HG03378 (cell line): ENCODE measurements at regions not wholly inside any gene's neighbourhood (a gene's known extent, or its start where the extent isn't known, plus 50 kb on each side); places are given as distances from the start of the nearest gene placed in this dataset.
"Not testable (repeated sequence)": the region's sequence is repeated elsewhere in the genome, so short reads cannot be mapped to it uniquely, and the experiment has no call there.

Experiments
- ATAC-seq: cut with Tn5 transposase; IDR thresholded peaks from one replicate; pipeline ENCODE4 v1.9.1; 2021; ENCODE audit warnings: mild to moderate bottlenecking, moderate library complexity; ENCODE audit not compliant: unreplicated experiment

DNA sequence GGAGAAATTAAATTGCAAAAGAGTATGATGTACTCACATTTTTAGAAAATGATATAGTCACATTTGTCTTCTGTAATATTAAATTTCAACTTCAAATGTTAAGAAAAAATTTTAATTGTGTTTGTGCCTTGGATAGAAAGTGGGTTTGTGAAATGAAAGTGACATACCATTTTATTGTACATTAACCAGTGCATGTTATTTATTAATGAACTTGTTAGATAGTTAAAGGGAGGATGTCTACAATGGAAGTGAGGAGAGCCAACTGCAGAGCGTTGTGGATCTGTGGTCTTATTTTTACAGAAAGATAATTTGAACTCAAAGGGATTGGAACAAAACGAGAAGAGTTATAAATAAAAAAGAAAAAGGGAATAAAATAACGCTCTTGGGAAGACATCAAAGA is 291.7 kb downstream of the ARL4A start:
- ATAC-seq: no peak

DNA sequence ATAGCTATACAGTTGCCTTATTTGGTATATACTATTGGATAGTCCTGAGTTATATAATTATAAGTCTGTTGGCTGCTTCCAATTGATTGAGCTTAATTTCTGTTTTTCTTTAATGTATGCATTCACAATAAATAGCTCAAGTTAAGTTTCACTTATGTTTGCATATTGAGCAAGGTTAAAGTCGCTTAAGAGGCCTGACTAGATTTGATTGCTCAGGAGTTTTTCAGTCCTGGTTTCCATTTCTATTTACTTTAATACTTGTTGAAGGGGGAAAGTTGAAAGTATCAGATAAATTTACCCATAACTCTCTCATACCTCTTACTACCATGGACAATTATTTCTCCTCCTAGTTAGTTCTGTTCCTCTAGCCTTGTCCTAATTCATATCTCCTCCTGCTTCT is 294.7 kb downstream of the ARL4A start:
- ATAC-seq: no peak

DNA sequence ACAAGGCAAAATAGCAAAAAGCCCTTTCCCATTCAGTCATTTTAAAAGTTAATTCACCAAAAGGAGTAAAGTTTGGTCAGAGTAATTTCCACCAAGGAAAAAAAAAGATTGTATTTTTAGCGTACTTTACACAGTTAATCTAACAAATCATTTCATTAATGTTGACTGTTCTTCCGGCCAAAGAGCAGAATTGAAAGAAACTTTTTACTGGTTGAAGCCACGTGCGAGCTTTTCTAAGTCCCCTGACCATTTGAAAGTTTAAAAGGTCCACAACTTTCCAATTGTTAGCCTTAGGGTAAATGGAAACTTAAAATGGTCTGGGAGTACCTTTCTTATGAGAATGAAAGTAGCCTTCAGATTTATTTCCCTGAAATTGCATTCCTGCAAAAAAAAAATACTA is 296.7 kb downstream of the ARL4A start:
- no peak for ATAC-seq

DNA sequence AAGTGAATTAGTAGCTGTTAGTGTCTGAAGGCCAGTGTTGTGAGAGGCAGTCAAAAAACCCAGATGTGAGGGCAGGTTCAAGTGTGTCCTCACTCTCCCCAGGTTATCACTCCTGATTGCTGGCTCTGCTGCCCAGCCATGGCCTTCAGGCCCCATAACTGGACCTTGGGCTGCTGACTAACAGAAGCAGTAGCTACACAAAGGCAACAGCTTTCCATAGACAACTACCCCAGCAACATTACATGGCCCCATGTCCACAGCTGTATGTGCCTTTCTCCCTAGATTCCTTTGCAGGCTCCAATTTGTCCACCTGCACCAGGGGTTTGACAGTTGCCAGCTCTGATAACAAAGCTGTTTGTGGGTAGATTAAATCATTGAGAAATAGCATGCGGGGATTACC is 297.8 kb downstream of the ARL4A start:
- no peak for ATAC-seq

DNA sequence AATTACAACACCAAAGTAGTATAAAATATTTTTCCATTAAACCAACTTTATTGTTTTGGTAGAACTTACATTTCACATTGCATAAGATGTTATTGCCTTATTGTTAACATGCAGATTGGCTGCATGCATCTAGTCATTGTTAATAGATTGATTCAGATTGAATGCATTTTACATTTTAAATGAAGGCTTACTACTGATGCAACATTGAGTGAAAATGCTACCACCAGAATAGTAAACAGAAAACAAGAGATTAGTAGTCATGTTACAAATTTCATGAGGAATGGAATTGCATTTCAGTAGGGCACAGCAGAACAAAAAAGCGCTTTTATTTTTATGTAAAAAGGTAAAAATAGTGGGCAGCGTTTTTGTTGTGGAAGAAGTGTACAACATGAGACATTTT is 298.3 kb downstream of the ARL4A start:
- ATAC-seq: no peak

DNA sequence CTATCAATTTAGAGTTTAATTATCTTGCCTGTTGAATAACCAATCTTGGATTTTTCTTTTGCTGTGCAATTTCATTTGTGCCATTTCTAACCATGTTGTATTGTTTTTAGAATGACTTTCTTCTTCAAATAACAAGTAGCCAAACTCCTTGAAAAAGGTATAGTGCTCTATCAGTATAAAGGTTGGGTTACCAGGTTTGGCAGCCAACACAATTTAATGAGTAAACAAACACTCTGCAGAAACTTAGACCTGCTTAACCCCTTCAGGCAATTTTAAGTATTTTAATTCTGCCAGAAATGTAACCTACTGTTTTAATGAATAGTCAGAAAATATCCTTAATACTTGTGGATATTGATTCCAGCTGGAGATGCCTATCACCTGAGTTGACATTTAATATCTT is 299.8 kb downstream of the ARL4A start:
- ATAC-seq: no peak

DNA sequence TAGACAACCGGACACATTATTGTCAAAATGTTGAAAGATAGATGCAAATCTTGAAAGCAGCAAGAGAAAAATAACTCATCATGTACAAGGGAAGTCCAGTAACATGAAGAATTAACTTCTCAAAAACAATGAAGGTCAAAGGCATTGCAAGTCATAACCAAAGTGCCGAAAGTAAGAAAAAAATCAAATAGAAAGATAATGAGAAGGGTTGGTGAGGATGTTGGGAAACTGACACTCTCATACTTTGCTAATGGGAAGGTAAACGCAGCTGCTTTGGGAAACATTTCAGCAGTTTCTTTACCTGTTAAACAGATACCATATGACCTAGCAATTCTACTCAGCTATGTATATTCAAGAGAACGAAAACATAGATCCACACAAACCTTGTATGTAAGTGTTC is 303.0 kb downstream of the ARL4A start:
- ATAC-seq: no peak

DNA sequence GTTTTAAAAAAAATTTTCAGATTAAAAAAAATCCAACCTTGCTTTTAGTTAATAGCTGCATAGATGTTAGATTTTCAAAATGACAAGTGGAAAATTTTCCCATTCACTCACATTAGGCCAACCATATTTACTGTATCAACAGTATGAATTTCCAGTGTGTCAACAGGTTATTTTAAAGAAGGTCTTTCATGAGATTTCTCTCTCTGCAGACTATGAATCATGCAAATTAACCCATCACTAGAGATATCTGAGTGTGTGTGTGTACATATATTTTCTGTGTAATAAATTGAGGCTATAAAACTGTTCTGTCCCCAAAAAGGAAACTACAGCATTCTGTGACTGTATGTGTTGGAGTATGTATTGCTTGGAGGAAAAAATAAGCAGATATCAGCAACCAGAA is 305.6 kb downstream of the ARL4A start:
- no peak for ATAC-seq

DNA sequence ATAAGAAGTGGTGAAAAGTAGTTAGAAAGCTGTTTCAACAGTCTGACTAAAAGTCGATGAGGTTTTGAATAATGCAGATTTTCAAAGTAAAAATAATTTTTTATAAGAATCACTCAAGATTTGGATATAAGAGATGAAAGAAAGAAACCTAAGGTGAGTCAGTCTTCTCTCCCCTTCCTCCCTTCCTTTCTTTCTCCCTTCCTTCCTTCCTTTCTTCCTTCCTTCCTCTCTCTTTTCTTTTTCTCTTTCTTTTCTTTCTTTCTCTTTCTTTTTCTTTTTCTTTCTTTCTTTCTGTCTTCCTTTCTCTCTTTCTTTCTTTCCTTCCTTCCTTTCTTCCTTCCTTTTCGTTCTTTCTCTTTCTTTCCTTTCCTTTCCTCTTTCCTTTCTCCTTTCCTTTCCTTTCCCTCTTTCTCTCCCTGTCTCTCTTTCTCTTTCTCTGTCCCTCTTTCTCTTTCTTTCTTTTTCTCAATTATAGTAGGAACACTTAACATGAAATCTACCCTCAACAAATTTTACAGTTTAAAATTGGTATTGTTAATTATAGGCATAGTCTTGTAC is 308.6 kb downstream of the ARL4A start:
- ATAC-seq: no peak

DNA sequence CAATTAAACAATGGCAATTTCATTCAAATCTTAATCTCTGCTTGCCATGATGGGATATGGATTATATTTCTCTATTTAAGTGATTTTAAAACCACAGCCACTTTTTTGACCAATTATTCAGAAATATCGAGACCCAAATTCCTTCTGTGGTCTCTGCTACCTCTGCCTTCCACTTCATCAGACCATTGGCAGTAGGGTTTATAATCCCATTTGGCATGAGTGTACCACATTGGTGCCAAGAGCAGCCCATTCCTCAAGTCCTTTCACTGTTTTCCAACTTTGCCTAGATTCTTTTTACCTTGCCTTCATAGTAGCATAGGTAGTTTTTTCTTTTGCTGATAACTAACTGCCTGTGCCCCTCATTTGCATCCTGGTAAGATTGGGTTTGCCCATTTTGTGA is 319.9 kb downstream of the ARL4A start:
- ATAC-seq: no peak

DNA sequence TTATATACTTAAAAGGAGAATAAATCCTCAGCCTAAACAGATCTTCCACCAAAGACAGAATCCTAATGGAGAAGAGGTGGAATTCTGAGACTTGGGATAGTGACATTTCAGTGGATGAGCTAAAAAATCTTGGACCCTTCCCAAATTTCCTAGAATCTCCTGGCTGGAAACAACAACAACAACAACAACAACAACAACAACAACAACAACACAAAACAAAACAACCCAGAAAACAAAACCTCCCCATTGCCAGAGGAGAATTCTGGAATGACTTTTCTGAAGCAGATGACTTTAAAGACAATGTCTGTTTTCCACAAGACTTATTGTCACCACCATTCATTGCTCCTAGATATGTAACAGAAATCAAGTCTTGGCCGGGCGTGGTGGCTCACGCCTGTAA is 322.1 kb downstream of the ARL4A start:
- no peak for ATAC-seq

DNA sequence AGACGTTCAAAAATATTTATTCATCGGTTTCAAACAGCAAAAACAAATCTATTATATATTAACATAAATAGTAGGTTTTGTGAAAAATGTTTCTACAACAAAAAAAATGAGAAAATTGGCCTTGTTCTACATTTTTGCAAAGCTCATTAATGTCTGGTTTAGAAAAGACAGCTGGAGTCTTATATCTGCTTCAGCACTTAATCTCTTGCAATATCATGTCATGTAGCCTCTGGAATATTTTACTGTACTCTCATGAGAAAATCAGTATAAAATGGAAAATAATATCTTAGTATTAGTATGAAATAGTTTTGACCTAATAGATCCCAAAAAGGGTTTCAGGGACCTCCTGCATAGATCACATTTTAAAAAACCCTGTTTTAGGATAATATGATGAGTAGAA is 326.6 kb downstream of the ARL4A start:
- ATAC-seq: no peak

DNA sequence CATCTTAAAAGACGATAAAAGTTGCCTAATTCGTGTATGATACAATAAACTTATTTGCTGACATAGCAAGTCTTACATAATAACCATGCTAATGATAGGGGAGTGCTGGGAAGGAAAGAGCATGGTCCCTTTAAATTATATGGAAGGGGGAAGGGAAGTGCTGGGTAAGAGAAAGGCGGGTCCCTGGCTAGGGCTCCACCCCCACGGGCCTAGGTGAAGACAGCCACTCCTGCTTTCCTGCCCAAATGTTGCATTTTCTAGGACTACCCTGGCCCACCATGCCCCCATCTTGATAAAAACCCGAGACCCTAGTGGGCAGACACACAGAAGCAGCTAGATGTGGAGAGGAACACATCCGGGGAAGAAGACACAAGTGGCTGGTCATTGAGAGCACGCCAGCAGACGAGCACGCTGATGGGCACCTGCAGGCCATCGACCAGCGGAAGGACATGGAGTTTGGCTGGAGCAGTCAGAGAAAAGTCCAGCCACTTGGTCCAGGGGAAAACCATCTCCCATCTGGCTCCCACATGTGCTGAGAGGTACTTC is 328.7 kb downstream of the ARL4A start:
- ATAC-seq: no peak

DNA sequence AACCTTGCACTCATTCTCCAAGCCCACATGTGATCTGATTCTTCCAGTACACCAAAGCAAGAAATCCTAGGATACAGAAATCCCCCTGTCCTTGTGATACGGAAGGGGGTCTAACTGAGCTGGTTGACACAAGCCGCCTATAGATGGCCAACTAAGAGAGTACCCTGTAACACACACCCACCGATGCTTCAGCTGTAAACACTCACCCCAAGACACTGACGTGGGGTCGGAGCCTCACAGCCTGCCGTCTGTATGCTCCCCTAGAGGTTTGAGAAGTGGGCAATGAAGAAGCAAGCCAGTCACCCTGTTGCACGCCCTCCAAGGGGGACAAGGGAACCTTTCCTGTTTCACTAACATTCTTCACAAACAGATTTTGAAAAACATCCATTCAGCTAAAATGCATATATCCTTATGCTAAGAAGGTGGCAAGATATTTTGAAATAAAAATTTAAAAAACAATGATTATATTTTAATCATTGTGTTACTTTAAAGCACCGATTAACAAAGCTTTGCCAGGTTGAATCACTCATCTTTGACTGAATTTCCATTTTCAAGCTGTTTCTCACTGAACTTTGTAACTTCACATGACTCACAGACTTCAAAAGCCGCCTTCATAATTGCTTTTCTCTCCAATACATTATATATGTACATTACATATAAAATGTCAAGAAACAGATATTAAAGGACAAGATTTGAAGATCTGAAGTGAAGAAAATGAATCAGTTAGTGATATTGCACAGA is 329.3 kb downstream of the ARL4A start:
- no peak for ATAC-seq

DNA sequence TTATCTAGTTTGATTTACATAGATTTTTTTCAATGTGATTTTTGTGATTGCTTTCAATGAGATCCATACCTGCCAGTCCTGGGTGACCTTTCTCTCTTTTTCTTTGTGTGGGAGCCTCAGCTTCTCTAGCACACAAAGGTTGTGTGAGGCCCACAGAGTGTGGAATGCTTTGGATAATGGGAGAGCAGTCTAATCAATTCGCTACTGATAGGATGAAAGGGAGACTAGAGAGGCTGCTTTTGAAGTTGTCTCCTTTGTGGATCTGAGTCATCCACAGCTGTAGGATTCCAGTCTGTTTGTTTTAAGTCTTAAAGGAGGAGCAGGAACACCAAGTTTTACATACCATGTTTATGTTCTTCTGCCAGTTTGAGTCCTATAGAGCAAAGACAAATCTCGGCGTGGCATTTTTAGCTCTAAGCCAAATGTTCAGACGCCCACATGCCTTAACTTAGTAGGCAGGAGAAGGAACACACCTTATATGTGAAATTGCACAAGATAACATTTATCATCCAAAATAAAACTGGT is 330.0 kb downstream of the ARL4A start:
- ATAC-seq: no peak

DNA sequence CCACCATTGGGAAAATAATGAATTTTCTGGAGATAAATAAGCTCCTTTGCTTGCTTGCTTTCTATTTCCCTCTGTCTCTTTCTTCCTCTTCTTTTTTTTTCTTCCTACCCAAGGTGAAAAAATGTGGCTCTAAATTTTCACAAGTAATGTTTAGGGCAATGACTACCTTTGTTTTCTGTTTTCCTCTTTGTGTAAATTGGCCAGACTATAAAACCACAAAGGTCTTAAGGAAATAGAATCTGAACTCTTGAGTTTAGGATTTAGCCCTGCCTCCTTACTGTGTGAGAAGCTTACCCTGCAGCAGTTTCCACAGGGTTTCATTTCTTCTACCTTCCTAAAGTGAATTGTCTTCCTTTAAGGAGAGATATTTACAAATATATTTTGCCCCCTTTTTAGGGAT is 330.4 kb downstream of the ARL4A start:
- ATAC-seq: no peak

DNA sequence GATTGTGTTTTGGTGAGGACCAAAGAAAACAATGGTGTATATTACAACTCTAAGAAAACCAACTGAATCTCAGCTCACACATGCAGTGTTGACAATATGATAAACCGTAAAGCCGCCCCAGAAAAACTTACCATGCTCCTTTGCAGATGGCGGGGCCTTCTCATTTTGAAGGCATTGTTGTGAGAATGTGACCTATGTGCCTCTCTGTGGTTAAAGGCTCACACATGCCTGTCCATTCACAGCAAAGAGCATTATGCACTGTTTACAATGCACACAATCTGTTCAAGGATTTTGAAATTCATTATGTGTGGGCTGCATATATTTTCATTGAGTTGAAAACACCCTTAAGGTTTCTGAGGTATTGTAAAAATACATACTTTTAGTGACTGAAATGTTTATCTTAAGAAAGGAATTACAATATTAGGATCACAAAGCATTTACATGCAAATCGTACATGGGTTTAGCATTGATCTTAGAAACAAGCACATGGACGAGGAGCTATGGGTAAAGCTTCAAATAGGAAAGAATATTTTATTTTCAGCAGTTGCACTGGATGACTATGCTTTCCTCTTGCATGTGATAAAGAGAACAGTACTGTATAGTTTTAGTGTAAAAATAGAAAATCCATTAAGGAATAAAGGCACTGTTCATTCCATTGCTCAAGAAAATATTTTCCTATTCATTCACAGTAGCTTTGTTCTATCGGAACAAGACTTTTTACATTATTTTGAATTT is 334.3 kb downstream of the ARL4A start:
- no peak for ATAC-seq

DNA sequence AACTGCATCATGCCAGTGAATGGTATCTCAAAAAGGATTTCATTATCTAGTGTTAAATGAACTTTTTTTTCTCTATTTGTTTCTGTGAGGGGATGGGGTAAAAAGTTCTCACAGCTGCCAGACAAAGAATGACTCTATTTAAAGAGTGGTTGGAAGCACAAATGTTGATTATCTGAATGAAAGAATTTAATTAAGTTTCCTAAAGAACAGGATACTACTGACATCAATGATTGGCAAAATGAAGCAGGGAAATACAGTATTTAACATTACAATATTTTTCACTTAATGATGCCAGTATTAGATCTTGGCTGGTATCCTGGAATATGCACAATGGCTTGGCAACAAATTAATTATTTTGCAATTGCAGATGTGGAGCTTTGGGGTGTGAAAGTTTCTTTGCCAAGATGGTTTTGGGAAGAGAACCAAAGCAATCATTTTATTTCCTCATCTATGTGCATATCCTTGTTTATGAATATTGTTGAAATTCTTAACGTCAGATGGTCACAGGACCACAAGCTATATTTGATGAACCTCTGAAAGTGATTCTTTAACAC is 336.8 kb downstream of the ARL4A start:
- no peak for ATAC-seq

DNA sequence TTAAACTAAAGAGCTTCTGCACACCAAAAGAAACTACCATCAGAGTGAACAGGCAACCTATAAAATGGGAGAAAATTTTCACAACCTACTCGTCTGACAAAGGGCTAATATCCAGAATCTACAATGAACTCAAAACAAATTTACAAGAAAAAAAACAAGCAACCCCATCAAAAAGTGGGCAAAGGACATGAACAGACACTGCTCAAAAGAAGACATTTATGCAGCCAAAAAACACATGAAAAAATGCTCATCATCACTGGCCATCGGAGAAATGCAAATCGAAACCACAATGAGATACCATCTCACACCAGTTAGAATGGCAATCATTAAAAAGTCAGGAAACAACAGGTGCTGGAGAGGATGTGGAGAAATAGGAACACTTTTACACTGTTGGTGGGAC is 337.6 kb downstream of the ARL4A start:
- not testable (repeated sequence) for ATAC-seq

DNA sequence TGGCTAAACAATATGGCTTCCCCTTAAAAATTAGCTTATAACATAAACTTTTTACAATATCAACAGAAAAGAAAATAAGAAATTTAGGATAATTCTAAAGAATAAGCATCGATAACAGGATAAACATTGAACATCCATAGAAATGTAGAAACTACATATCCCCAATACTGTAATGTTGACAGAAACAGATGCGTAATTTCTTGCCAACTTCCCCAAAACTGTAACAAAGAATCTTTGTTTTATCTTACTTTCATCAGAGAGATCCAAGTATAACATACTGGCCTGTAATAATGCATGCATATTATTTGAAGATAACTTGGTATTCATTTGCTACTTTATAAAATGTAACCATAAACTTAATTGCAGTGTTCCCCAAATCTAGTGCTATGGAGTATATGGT is 339.9 kb downstream of the ARL4A start:
- ATAC-seq: no peak

DNA sequence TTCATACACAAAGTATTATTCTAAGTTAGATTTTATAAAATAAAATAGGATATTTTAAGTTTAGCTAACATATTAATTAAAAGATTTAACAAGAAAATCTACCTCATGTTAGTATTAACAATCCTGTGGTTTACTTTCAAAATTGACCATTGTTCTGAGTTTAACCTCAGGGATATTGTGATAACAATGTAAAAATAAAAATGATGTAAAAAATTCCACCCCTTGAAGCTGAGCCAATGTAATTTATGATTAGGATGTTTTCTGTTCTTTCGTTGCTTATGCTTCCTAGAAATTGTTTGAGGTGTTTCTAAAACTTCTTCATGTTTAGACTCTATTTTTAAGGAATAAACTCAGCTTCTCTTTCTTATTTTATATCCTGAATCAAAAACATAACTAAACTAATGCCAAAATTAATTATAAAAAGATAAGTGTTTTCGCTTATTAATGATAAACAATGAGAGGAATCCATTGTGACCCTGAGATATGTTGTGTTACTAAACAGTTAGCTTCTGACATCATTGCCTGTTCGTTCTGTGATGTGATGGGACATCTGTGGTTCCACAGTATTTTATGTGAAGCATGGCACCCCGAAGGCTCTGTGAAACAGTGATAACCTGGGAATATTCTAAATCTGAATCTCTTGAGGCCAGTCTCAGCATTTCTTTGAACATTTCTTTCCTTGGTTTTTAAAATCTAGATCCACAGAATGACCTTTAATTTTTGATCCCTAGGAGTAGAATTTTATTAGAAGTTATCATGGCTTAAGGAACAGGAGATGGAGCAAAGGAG is 340.8 kb downstream of the ARL4A start:
- no peak for ATAC-seq
